HL-60/S4 treated with phorbol 12-myristate 13-acetate at 8.2 ng/mL for 4 days and 3 days (cell line): ENCODE measurements at regions not wholly inside any gene's neighbourhood (a gene's known extent, or its start where the extent isn't known, plus 50 kb on each side); places are given as distances from the start of the nearest gene placed in this dataset.

Source experiments
- in situ Hi-C: fragments of 300-500 bp; cut with MboI; formaldehyde crosslinking; loops from 2 replicates; pipeline ENCODE4 v1.15.0; 2022; ENCODE audit warnings: low sequenced_read_pairs

DNA sequence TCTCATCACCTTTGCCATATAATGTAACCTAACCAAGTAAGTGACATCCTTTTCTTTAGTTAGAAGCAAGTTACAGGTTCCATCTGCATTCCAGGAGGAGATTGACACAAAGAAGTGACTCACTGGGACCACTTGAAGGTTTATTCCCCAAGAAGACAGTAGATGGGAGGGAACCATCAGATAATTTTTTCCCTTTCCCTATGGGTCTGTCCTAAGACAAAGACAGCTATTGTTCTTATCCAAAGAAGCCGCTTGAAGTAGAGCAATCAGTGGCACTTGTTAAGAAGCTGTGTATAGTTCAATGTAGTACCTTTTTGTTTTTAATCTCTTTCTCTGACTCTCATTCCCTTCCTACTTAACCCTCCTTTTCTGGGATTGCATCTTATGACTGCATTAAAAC is 139.9 kb upstream of the B3GALT2 start:
- in situ Hi-C loops: no loop called here

DNA sequence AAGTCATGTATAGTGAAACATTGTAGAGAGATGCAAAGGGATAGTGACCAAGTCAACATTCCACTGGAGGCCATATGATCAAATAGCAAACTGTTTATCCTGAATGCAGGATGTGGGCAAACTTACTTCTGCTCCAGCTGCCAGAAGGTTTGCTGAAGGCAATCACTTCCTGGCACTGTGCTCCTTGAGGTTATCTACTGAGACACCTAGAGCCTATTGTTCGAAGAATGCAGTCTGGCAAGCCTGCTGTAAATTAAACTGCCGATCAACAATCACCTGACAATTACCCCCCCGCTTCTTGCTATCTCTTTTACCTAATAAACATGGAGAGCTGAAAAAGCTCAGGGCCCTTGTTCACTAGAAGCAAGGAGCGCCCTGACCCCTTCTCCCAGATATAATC is 139.4 kb upstream of the B3GALT2 start:
- in situ Hi-C loops: no loop called here

- in situ Hi-C loops: no loop called here
Measured at GRCh38 chr1:193325042-193325441, 138.6 kb upstream of the B3GALT2 start.

- in situ Hi-C loops: no loop called here
Measured at GRCh38 chr1:193322211-193322610, 135.8 kb upstream of the B3GALT2 start.

GRCh38 chr1:193321242-193321840 is 134.9 kb upstream of the B3GALT2 start:
- in situ Hi-C loops: no loop called here

- in situ Hi-C loops: no loop called here
Measured at GRCh38 chr1:193320270-193320669, 133.9 kb upstream of the B3GALT2 start.

- in situ Hi-C loops: no loop called here
Measured at GRCh38 chr1:193318347-193318746, 131.9 kb upstream of the B3GALT2 start.

DNA sequence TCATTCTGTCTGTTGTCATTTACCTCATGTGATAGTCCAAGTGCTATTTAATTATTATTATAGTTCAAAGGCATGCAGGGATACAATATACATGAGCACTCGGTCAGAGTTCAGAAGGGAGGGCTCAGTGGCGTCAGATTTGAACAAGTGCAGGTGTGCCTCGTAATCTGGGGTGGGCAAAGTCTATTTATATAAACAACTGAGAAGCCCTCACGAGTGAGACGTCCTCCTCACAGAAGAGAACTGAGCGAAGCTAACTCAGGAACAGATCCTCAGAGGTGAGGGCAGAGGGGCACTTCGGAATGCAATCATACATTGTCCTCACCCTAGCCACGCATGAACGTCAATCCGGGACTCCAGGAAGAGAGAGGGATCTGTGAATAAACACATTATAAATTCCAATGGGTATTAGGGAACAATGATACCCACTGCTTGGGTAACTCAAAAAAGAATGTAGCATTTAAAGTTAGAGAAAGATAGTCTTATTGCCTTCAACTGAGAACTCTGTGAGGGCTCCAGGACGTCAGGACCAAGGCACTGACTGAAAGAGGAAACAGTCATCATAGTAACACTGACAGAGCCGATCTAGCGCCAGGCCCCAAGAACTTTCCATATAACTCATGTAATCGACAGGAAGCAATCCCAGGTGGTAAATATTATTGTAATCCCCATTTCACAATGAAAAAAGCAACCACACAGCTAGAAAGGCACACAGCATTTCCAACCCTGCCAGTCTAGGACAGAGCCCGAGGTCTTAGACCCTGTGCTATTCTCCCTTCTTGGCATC is 127.1 kb upstream of the B3GALT2 start:
- in situ Hi-C loops: no loop called here

GRCh38 chr1:193312432-193312831 is 126.0 kb upstream of the B3GALT2 start:
- in situ Hi-C loops: no loop called here

- in situ Hi-C loops: no loop called here
Measured at GRCh38 chr1:193311226-193311948, 125.0 kb upstream of the B3GALT2 start.

DNA sequence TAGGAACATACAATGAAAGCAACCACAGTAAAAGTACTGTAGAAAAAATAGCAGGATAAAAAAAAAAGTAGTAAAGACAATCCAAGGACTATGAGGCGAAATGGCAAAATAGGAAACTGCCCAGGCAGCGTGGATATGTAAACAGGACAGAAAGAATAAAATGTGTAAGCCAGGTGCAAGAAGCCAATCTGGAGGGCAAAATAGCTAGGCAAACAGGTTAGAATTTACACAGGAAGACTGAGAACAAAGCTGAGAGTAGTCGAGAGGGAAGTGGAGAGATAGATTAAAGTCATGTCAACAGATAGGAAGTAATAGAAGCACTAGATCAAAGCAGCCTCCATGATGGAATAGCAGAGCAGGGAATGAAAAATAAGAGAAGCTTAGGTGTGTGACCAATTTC is 124.2 kb upstream of the B3GALT2 start:
- in situ Hi-C loops: no loop called here

DNA sequence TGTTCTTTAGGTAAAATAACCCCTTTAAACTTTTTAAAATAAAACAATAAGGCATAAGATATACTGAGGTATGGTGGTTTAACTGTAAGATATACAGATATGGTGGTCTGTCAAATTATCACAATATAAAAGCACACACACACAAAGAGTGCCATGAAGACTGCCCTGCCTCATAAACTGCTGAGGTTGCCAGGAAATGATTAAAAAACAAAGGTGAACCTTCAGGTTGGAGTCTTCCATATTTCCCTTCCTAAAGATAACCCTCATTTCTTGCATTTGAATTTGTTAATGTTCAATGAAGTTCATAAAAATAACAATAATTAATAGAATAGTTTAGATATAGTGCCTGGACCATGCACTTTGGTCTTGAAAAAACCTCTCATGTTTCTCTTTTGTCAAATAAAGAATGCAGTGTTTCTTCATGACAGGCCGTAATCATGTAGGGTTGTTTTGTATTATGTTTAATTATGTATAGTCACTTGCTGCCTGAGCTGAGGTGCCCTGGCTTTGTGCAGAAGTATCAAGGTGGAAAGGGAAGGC is 123.6 kb upstream of the B3GALT2 start:
- in situ Hi-C loops: no loop called here

- in situ Hi-C loops: no loop called here
Measured at GRCh38 chr1:193308438-193308837, 122.0 kb upstream of the B3GALT2 start.

- in situ Hi-C loops: no loop called here
Measured at GRCh38 chr1:193306430-193306829, 120.0 kb upstream of the B3GALT2 start.
